HG02798 (cell line): ENCODE measurements at regions not wholly inside any gene's neighbourhood (a gene's known extent, or its start where the extent isn't known, plus 50 kb on each side); places are given as distances from the start of the nearest gene placed in this dataset.
"Not testable (repeated sequence)": the region's sequence is repeated elsewhere in the genome, so short reads cannot be mapped to it uniquely, and the experiment has no call there.

Source experiments
- ATAC-seq: cut with Tn5 transposase; IDR thresholded peaks from one replicate; pipeline ENCODE4 v1.9.1; 2021; ENCODE audit warnings: mild to moderate bottlenecking; ENCODE audit not compliant: unreplicated experiment, poor library complexity

DNA sequence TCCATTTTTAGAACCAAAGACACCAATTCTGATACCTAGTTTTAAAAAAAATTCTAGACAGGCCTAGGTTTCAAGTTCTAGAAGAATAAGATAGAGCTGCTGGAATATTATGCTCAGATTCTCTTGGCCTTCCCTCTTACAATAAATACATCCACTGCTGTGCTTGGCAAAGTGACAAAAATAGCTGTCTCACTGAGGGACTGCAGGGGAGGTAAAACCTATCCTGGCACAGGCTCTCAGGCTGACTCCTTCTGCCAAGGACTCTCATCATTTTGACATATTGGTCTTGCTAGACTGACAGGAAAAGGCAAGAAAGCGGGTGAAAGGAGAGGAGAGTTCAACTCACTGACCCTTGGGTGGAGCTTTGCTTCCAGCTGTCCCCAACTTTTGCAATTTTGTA lies 197.0 kb upstream of the LHX8 start:
- ATAC-seq: no peak

DNA sequence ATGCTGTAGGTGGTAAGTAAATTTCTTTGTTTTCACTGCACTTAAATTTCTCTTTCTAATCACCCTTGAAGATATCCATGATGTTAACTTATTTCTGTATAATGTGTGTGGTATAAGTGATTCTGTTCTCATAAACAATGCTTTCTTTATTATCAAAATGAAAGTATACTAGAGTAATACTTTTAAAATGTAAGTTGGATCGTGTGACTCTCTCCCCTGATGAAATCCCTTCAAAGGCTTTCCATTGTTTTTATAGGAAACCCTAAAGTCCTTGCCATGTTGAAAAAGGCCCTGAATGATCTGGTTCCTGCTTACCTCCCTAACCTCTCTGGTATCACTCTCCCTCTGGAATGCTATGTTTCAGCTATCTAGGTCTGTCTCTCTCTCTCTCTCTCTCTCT lies 191.1 kb upstream of the LHX8 start:
- no peak for ATAC-seq

- ATAC-seq: no peak
These were observed 187.8 kb upstream of the LHX8 start for GRCh38 chr1:74946388-74946787.

DNA sequence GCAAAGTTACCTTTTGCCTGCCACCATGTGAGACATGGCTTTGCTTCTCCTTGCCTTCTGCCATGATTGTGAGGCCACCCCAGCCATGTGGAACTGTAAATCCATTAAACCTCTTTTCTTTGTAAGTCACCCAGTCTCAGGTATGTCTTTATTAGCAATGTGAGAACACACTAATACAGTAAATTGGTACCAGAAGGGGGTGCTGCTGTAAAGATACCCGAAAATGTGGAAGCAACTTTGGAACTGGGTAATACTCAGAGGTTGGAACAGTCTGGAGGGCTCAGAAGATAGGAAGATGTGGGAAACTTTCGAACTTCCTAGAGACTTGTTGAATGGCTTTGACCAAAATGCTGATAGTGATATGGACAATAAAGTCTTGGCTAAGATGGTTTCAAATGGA lies 184.8 kb upstream of the LHX8 start:
- ATAC-seq: not testable (repeated sequence)

- not testable (repeated sequence) for ATAC-seq
These were observed 182.2 kb upstream of the LHX8 start for GRCh38 chr1:74951981-74952380.

GRCh38 chr1:74952786-74953185 lies 181.4 kb upstream of the LHX8 start:
- no peak for ATAC-seq

DNA sequence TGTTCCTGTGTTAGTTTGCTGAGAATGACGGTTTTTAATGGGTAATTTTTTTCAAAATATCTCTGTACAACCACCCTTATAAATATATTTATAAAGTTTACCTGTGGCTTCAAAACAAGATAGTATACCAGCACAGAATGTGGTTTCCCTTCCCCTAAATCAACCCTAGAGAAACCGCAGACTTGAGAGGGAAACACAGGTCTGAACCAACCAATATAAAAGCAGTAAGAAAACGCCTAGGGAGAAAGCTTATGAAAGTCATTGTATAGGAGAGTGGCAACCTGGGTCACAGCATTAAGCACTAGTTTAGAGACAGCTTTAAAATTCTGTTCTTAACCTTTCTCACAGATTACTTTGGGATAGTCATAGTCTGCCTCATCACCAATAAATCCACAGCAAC lies 180.6 kb upstream of the LHX8 start:
- ATAC-seq: no peak

DNA sequence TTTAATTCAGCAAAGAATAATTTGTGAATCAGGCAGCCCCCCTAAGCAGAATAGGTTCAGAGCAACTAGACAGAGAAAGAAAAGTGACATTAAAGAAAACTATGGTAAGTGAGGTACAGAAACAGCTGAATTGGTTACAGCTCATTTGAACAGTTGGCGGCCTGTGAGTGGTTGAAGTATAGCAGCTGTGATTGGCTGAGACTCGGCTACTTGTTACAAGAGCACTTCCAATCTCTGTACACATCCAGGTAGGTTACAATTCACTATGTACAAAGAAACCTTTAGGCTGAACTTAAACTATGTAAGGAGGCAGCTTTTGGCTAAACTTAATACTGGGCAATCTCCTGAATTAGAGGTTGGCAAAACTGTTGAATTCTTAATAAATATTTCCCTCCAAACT lies 171.1 kb upstream of the LHX8 start:
- peak; percentile 36 for ATAC-seq

GRCh38 chr1:74964508-74965102 lies 169.6 kb upstream of the LHX8 start:
- no peak for ATAC-seq

GRCh38 chr1:74969566-74970135 lies 164.5 kb upstream of the LHX8 start:
- no peak for ATAC-seq

DNA sequence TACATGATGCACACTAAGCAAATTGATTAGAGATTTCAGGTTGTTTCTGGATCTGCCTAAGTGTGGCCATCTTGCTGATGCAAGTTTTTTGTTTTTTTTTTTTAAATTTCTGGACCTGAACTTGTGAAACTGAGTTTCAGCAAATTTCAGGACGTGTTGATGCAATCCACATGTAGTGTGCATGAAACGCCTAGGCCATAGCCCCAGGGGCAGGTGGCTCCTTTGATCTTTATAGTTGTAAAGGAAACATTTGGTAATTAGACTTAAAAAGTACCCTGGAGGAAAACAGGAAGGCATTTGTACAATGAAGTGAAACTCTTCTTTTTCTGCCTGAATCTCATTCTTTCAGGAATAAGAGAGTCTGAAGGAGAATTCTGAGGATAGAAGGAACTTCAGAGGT lies 162.2 kb upstream of the LHX8 start:
- no peak for ATAC-seq

- no peak for ATAC-seq
These were observed 157.7 kb upstream of the LHX8 start for GRCh38 chr1:74976491-74976890.

- ATAC-seq: not testable (repeated sequence)
These were observed 141.7 kb upstream of the LHX8 start for GRCh38 chr1:74992448-74992847.

DNA sequence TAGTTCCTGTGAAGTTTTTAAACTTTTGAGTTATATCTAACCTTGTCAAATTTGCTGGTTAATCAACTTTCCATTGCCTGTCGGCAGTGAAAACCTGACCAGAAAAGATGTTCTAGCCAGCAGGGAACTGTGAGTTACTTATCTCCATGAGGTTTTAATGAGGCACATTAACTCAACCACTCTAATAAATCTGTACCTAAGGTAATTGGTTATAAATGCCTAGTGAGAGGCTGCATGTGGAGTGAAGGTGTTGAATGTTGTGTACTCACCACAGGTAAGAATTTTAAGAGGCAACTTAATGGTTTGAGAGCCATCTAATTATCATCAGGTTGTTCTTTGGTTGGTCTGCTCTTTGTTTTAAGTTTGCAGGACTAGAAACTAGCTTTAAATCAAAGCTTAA lies 138.4 kb upstream of the LHX8 start:
- no peak for ATAC-seq

- no peak for ATAC-seq
These were observed 123.6 kb upstream of the LHX8 start for GRCh38 chr1:75010547-75010946.

- ATAC-seq: no peak
These were observed 119.9 kb upstream of the LHX8 start for GRCh38 chr1:75014250-75014649.

DNA sequence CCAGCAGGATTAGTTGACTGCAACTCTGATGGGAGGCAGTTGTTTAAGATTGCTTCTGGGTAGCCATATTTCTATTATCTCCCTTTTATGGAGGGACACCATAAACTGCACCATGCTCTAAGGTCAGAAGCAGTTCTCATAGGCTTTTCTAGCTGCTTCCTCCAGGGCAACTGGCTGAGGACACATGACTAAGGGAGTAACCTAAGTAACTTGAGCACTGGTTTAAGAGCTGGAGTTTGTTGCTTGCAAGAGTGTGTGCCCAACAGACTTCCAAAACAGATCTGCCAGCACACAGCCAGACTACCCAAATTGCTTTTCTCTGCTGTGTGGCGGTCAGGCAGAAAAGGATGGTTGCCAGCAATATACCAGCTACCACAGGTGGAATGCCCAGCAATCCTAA lies 111.2 kb upstream of the LHX8 start:
- no peak for ATAC-seq

DNA sequence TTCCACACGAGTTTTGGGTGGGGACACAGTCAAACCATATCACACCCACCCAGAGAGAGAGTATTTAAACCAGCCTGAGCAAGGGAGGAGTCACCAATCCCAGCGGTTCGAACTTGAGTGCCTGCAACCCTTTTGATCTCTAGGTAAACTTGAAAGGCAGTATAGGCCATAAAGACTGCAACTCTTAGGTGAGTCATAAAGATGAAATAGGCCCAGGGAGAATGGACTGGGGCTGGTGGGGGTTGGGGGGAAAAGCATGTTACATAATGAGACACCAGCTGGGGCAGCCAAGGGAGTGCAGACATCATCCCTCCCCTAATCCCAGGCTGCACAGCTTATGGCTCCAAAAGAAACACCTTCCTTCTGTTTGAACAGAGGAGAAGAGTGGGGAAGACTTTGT lies 99.8 kb upstream of the LHX8 start:
- no peak for ATAC-seq

- no peak for ATAC-seq
These were observed 98.7 kb upstream of the LHX8 start for GRCh38 chr1:75035536-75035935.

DNA sequence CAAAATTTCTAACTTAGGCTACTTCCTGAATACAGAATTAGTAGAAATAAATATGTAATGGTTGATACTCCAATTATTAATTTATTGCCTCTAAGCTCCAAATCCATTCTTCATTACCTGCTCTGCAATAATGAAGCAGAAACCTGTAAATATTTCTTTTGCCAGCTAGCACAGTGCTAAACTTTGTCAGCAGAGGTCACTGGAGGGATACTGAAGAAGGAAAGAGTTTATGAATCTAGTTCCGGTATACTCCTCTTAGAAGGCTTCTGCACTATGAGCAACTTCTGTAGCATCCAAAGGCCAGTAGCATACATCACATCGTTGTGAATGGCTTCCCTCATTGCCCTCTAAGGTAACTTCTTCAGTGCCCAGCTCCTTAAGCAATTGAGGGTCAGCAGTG lies 81.0 kb upstream of the LHX8 start:
- ATAC-seq: no peak

DNA sequence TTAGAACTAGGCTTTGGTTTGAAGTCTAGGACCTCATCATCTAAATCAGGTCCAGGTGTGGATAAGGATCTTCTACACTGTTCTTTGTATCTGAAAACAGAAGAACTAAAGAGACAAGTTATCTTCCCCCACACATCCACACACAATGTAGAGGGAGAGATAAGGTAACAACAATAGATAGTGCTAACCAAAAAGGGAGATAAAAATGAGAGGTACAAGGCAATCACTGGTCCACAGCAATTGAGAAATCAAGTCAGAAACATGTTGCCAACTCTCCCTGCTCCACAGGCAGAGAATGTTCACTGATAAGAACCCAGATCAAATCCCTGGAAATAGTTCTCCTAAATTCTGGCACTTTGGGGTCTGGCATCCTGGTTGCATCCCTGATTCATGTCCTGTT lies 75.8 kb upstream of the LHX8 start:
- no peak for ATAC-seq

DNA sequence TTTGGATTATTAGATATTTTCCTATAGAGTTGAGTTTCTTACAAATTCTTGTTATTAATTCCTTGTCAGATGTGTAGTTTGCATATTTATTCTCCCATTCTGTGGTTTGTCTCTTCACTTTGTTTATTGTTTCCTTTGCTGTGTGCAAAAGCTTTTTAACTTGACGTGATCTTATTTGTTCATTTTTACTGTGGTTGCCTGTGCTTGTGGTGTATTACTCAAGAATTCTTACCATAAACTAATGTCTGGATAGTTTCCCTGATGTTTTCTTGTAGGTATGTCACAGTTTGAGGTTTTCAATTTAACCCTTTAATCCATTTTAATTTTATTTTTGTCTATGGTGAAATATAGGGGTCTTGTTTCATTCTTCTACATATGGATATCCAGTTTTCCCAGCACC lies 72.1 kb upstream of the LHX8 start:
- ATAC-seq: no peak

DNA sequence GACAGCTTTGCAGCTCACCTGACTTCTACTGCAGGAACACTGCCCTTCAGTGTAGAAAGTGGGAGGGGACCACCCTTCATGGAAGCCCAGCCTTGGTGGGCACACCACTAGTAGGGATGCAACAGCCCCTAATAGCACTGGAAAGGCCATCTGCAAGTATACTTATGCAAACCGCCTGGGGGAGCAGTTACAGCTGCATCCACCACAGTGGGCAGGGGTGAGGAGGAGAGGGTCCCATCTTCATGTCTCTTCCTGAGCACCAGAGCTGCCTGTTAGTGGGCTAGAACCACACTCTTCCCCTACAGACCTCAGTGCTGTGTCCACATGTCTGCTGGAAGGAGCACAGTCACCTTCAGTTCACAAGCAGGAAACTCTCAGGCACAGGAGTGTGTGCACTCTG lies 66.2 kb upstream of the LHX8 start:
- ATAC-seq: no peak
